ENCODE measurements at regions not wholly inside any gene's neighbourhood (a gene's known extent, or its start where the extent isn't known, plus 50 kb on each side); places are given as distances from the start of the nearest gene placed in this dataset.

- TF ChIP-seq CTCF (conservative IDR thresholded peaks at IDR 0.05; ENCODE audit: low read length) = peak; percentile 73
- TF ChIP-seq EZH2phosphoT487 (IDR thresholded peaks at IDR 0.05; ENCODE audit: borderline replicate concordance) = no peak
Measured at GRCh38 chr4:116180157-116180601, 905.2 kb downstream of the TRAM1L1 start.
